AG09319 (cell line): ENCODE measurements at regions not wholly inside any gene's neighbourhood (a gene's known extent, or its start where the extent isn't known, plus 50 kb on each side); places are given as distances from the start of the nearest gene placed in this dataset.

ENCODE experiments used
- DNase-seq: peaks from one replicate; pipeline ENCODE4 v3.0.0-alpha.2; 2010; ENCODE audit warnings: low read depth; ENCODE audit errors: extremely low read depth
- CTCF ChIP-seq: IDR thresholded peaks from 2 replicates; pipeline ENCODE4 v1.5.1; 2011; ENCODE audit warnings: low read depth, mild to moderate bottlenecking, inconsistent platforms, low read length, moderate library complexity

- no peak for TF ChIP-seq CTCF
- no peak for DNase-seq
Measured at GRCh38 chr2:181330286-181330685, 126.9 kb upstream of the ITGA4 start.

- DNase-seq = no peak
- no peak for TF ChIP-seq CTCF
Measured at GRCh38 chr2:181332044-181332605, 125.1 kb upstream of the ITGA4 start.

GRCh38 chr2:181334158-181334826, 122.9 kb upstream of the ITGA4 start:
- no peak for TF ChIP-seq CTCF
- no peak for DNase-seq

GRCh38 chr2:181340891-181341290, 116.3 kb upstream of the ITGA4 start:
- TF ChIP-seq CTCF = no peak

GRCh38 chr2:181341855-181342600, 115.2 kb upstream of the ITGA4 start:
- no peak for TF ChIP-seq CTCF

More at GRCh38 chr2:181340891-181341290, 116.3 kb upstream of the ITGA4 start:
- no peak for DNase-seq

GRCh38 chr2:181348107-181348837, 108.9 kb upstream of the ITGA4 start:
- no peak for TF ChIP-seq CTCF
- no peak for DNase-seq

More at GRCh38 chr2:181341855-181342600, 115.2 kb upstream of the ITGA4 start:
- DNase-seq = no peak
